ENCODE measurements at regions not wholly inside any gene's neighbourhood (a gene's known extent, or its start where the extent isn't known, plus 50 kb on each side); places are given as distances from the start of the nearest gene placed in this dataset.

- Mint-ChIP-seq H3K27me3 (ENCODE audit: low read depth) (peaks cover 3% of the 10 kb centered on the region), H3K27ac (ENCODE audit: unreplicated experiment) (no peak overlapping the region), H3K36me3 (ENCODE audit: low read depth) (peaks cover 4% of the 10 kb centered on the region), H3K4me3 (no peak overlapping the region), H3K9me3 (peaks cover 6% of the 10 kb centered on the region), H3K4me1 (peaks cover 17% of the 10 kb centered on the region)
- TF ChIP-seq CTCF (conservative IDR thresholded peaks at IDR 0.05): no peak
- no peak for DNase-seq (ENCODE audit: low read depth, low spot score)
These were observed 331.9 kb downstream of the MED10 start for GRCh38 chr5:6046296-6046967.

GRCh38 chr5:6043491-6044310 is 334.6 kb downstream of the MED10 start:
- Mint-ChIP-seq H3K9me3 (no peaks in the 10 kb centered on the region), H3K27me3 (ENCODE audit: low read depth) (no peaks in the 10 kb centered on the region), H3K4me1 (peaks cover 17% of the 10 kb centered on the region), H3K4me3 (no peak overlapping the region), H3K36me3 (ENCODE audit: low read depth) (no peaks in the 10 kb centered on the region), H3K27ac (ENCODE audit: unreplicated experiment) (peak overlapping the region; percentile 62)
- no peak for TF ChIP-seq CTCF (conservative IDR thresholded peaks at IDR 0.05)
- no peak for DNase-seq (ENCODE audit: low read depth, low spot score)

GRCh38 chr5:6041977-6042550 is 336.3 kb downstream of the MED10 start:
- Mint-ChIP-seq H3K36me3 (ENCODE audit: low read depth) (no peaks in the 10 kb centered on the region), H3K9me3 (no peaks in the 10 kb centered on the region), H3K27me3 (ENCODE audit: low read depth) (no peaks in the 10 kb centered on the region), H3K4me3 (no peak overlapping the region), H3K27ac (ENCODE audit: unreplicated experiment) (no peak overlapping the region), H3K4me1 (peaks cover 26% of the 10 kb centered on the region)
- no peak for DNase-seq (ENCODE audit: low read depth, low spot score)
- no peak for TF ChIP-seq CTCF (conservative IDR thresholded peaks at IDR 0.05)

- H3K4me3 Mint-ChIP-seq: no peak overlapping the region
- no peaks in the 10 kb centered on the region for H3K27me3 Mint-ChIP-seq (ENCODE audit: low read depth)
- H3K27ac Mint-ChIP-seq (ENCODE audit: unreplicated experiment): no peak overlapping the region
- DNase-seq (ENCODE audit: low read depth, low spot score): no peak
- peaks cover 26% of the 10 kb centered on the region for H3K4me1 Mint-ChIP-seq
- no peaks in the 10 kb centered on the region for H3K9me3 Mint-ChIP-seq
- no peaks in the 10 kb centered on the region for H3K36me3 Mint-ChIP-seq (ENCODE audit: low read depth)
- no peak for TF ChIP-seq CTCF (conservative IDR thresholded peaks at IDR 0.05)
These were observed 339.2 kb downstream of the MED10 start for GRCh38 chr5:6039111-6039510.

GRCh38 chr5:6036006-6036405 is 342.3 kb downstream of the MED10 start:
- Mint-ChIP-seq H3K9me3 (peaks cover 9% of the 10 kb centered on the region), H3K27me3 (ENCODE audit: low read depth) (no peaks in the 10 kb centered on the region), H3K27ac (ENCODE audit: unreplicated experiment) (no peak overlapping the region), H3K4me3 (no peak overlapping the region), H3K36me3 (ENCODE audit: low read depth) (no peaks in the 10 kb centered on the region), H3K4me1 (peaks cover 9% of the 10 kb centered on the region)
- no peak for TF ChIP-seq CTCF (conservative IDR thresholded peaks at IDR 0.05)
- no peak for DNase-seq (ENCODE audit: low read depth, low spot score)
